ENCODE measurements at regions not wholly inside any gene's neighbourhood (a gene's known extent, or its start where the extent isn't known, plus 50 kb on each side); places are given as distances from the start of the nearest gene placed in this dataset.

DNA sequence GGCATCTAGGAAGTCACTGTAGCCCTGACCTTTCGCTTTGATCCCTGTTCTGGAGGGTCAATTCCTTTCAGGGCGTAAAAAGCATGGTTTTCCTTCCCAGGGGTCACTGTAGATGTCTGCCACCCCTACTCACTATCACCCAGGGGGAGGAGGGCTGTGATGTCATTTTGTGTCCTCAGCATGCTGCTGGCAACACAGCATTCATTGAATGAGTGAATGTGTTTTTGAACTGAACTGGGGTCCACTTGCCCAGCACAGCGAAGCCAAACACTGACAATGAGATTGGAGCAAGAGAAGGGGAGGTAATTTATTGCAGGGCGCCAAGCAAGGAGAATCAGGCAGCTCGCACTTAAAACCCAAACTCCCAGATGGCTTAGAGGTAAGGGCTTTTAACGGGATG lies 78.2 kb upstream of the PGBD5 start:
- POLR2A ChIA-PET, result no interaction called here
- CTCF ChIA-PET, result no interaction called here
- DNase-seq (ENCODE audit: extremely low spot score), result no peak
- TF ChIP-seq, protein P1, sequence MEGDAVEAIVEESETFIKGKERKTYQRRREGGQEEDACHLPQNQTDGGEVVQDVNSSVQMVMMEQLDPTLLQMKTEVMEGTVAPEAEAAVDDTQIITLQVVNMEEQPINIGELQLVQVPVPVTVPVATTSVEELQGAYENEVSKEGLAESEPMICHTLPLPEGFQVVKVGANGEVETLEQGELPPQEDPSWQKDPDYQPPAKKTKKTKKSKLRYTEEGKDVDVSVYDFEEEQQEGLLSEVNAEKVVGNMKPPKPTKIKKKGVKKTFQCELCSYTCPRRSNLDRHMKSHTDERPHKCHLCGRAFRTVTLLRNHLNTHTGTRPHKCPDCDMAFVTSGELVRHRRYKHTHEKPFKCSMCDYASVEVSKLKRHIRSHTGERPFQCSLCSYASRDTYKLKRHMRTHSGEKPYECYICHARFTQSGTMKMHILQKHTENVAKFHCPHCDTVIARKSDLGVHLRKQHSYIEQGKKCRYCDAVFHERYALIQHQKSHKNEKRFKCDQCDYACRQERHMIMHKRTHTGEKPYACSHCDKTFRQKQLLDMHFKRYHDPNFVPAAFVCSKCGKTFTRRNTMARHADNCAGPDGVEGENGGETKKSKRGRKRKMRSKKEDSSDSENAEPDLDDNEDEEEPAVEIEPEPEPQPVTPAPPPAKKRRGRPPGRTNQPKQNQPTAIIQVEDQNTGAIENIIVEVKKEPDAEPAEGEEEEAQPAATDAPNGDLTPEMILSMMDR (IDR thresholded peaks at IDR 0.05; ENCODE audit: control extremely low read depth, extremely low read depth, low read depth, missing control alignments), result no peak

DNA sequence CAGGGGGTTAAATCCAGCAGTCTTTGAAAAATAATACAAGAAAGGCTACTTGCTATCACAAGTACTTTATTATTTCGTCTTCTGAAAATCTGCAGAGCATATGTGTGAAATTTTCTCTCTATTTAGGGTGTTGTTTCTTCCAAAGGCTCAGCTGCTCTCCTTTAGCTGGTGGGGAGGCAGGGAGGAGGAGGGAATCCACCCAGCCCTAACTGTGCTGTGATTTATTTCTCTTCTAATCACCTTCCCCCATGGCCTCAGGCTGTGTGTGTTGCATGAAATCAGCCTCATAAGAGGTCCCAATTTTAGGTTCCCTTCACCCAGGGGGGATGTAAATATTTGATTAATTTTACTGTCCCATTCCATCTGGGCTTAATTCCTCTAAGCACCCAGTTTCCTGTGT lies 77.6 kb upstream of the PGBD5 start:
- CTCF ChIA-PET, result no interaction called here
- DNase-seq (ENCODE audit: extremely low spot score), result no peak
- POLR2A ChIA-PET, result no interaction called here
- TF ChIP-seq, protein P1 (IDR thresholded peaks at IDR 0.05; ENCODE audit: control extremely low read depth, extremely low read depth, low read depth, missing control alignments), result no peak

DNA sequence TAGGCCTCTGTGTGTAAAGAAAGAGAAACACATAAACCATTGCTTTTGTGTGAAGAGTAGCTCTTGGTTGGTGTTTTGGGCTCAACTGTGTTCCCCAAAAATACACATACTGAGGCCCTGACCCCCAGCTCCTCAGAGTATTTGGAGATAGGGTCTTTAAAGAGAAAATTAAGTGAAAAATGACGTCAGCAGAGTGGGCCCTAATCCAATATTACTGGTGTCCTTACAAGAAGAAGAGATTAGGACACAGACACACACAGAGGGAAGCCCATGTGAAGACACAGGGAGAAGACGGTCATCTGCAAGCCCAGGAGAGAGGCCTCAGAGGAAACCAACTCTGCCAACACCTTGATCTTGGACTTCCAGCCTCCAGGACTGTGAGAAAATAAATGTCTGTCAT lies 76.9 kb upstream of the PGBD5 start:
- ChIA-PET CTCF (no interaction called here), POLR2A (no interaction called here)
- no peak for DNase-seq (ENCODE audit: extremely low spot score)
- TF ChIP-seq, protein P1 (IDR thresholded peaks at IDR 0.05; ENCODE audit: control extremely low read depth, extremely low read depth, low read depth, missing control alignments), result no peak

DNA sequence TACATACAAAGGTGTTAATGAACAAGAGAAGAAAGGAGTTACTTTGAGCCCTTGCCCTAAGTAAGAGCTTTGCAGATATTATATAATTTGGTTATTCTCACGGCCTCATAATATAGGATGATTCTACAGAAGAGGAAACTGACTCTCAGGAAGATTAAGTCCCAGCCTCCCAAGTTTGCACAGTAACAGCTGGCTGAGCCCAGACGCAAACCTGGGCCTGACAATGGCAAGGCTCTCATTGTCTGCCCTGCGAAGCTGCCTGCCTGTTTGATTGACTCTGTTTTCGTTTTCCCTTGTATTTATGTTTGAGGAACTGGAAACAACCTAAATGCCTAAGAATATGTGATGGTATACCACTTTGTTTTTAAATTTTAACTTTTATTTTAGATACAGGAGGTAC lies 76.2 kb upstream of the PGBD5 start:
- DNase-seq (ENCODE audit: extremely low spot score), result no peak
- ChIA-PET CTCF (no interaction called here), POLR2A (no interaction called here)
- TF ChIP-seq, protein P1 (IDR thresholded peaks at IDR 0.05; ENCODE audit: control extremely low read depth, extremely low read depth, low read depth, missing control alignments), result no peak

DNA sequence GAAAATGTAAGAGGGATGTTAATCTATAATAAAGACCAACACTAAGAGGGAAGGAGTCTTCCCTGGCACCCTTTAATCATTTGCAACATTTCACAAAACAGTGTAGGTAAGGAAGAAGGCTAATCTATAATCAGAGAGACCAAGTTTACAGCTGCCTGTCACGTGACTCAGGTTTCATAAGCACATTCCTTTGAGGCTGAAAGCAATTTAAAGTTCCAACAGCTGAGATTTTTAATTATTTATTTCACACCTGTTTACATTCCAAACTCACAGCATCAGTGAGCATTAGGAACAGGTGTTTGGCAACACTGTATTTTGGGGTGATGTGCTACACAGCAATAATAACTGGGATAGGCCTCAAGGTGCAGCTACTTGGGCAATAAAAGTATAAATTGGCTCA lies 75.7 kb upstream of the PGBD5 start:
- DNase-seq (ENCODE audit: extremely low spot score), result no peak
- POLR2A ChIA-PET, result no interaction called here
- CTCF ChIA-PET, result no interaction called here
- TF ChIP-seq, protein P1 (IDR thresholded peaks at IDR 0.05; ENCODE audit: control extremely low read depth, extremely low read depth, low read depth, missing control alignments), result no peak

DNA sequence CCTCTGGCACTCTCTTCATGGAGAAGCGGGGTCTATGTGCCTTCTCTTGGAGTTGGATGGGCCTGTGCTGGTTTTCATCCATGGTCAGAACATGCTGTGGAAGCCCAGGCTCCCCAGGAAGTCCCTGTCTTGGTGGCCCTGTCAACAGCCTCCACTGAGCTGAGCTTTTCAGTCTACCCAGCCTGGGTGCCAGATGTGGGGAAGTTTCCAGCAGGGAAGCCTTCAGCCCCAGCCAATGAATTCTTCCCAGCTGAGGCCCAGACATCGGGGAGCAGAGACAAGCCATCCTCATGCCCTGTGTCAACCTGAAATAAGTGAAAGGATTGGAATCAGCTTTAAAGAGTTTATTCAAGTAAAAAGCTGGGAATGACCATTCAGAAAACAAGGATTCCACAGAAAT lies 75.1 kb upstream of the PGBD5 start:
- POLR2A ChIA-PET, result no interaction called here
- TF ChIP-seq, protein P1 (IDR thresholded peaks at IDR 0.05; ENCODE audit: control extremely low read depth, extremely low read depth, low read depth, missing control alignments), result no peak
- no peak for DNase-seq (ENCODE audit: extremely low spot score)
- CTCF ChIA-PET, result no interaction called here

DNA sequence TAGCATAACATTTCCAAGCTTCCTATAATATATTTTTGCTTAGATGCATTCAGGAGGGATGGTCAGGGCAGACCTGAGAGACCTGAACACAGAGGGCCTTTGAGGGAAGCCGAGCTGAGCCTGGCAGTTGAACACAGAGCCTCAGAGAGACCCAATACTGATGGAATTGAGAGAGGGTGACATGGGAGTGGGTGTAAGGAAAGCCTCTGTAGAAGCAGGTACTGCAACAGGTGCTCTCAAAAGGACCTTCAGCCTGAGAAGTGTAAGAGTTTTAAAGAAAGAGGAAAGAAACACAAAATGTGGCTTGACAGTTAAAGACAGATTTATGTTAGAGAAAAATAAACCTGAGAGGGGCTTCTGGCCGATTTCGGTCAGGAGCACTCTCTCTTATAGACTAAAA lies 73.9 kb upstream of the PGBD5 start:
- TF ChIP-seq, protein P1 (IDR thresholded peaks at IDR 0.05; ENCODE audit: control extremely low read depth, extremely low read depth, low read depth, missing control alignments), result no peak
- CTCF ChIA-PET, result no interaction called here
- no peak for DNase-seq (ENCODE audit: extremely low spot score)
- POLR2A ChIA-PET, result no interaction called here
